ENCODE measurements at regions not wholly inside any gene's neighbourhood (a gene's known extent, or its start where the extent isn't known, plus 50 kb on each side); places are given as distances from the start of the nearest gene placed in this dataset.

GRCh38 chr20:47944682-47945081 lies 159.4 kb upstream of the SULF2 start:
- Histone ChIP-seq H3K4me1 (replicated peaks in 1 of 2) (peaks cover 24 to 29% of the 10 kb centered on the region in 2 donors), H3K27ac (peak overlapping the region in 1 of 2 donors; percentile 33), H3K4me3 (no peak overlapping the region)
- ATAC-seq (replicated peaks in 6 of 8) = peak in 5 of 8 experiments; percentile 11 to 69 (median 55)
- in situ Hi-C loops (cut with MboI; ENCODE audit: low pct_unique_long_range_greater_than_20kb in 2 of 9, low sequenced_read_pairs in 9 of 9, unreplicated experiment in 9 of 9) = no loop called here
- WGBS, 10 experiments = 52 to 90% (median 72%) methylated on average over 2 to 6 of the region's 6 CpGs; no CpG with 5 or more reads in 1 of the 10 experiments

GRCh38 chr20:47941869-47942268 lies 156.6 kb upstream of the SULF2 start:
- in situ Hi-C loops (cut with MboI; ENCODE audit: low pct_unique_long_range_greater_than_20kb in 2 of 9, low sequenced_read_pairs in 9 of 9, unreplicated experiment in 9 of 9) = no loop called here
- peaks cover 19 to 24% of the 10 kb centered on the region in 2 donors for H3K4me1 ChIP-seq (replicated peaks in 1 of 2)
- WGBS, 10 experiments = 60 to 100% (median 100%) methylated on average over 1 of the region's 2 CpGs; no CpG with 5 or more reads in 6 of the 10 experiments
- H3K27ac ChIP-seq = no peak overlapping the region
- no peak for ATAC-seq (replicated peaks in 6 of 8)
- H3K4me3 ChIP-seq = no peak overlapping the region

GRCh38 chr20:47940101-47940813 lies 155.0 kb upstream of the SULF2 start:
- in situ Hi-C loops (cut with MboI; ENCODE audit: low pct_unique_long_range_greater_than_20kb in 2 of 9, low sequenced_read_pairs in 9 of 9, unreplicated experiment in 9 of 9) = no loop called here
- WGBS, 10 experiments = 35 to 100% (median 88%) methylated on average over 1 to 6 of the region's 8 CpGs; no CpG with 5 or more reads in 2 of the 10 experiments
- peaks cover 23 to 36% of the 10 kb centered on the region in 2 donors for H3K4me1 ChIP-seq (replicated peaks in 1 of 2)
- H3K27ac ChIP-seq = no peak overlapping the region
- peak in 2 of 8 experiments; percentile 32 to 65 for ATAC-seq (replicated peaks in 6 of 8)
- H3K4me3 ChIP-seq = no peak overlapping the region

GRCh38 chr20:47936612-47937011 lies 151.3 kb upstream of the SULF2 start:
- WGBS, 10 experiments = 18 to 70% (median 60%) methylated on average over 1 to 6 of the region's 6 CpGs; no CpG with 5 or more reads in 1 of the 10 experiments
- no peak overlapping the region for H3K27ac ChIP-seq
- ATAC-seq (replicated peaks in 6 of 8) = no peak
- H3K4me1 ChIP-seq (replicated peaks in 1 of 2) = peaks cover 9 to 21% of the 10 kb centered on the region in 2 donors
- H3K4me3 ChIP-seq = no peak overlapping the region
- in situ Hi-C loops (cut with MboI; ENCODE audit: low pct_unique_long_range_greater_than_20kb in 2 of 9, low sequenced_read_pairs in 9 of 9, unreplicated experiment in 9 of 9) = no loop called here

GRCh38 chr20:47934761-47935160 lies 149.5 kb upstream of the SULF2 start:
- H3K27ac ChIP-seq = no peak overlapping the region
- ATAC-seq (replicated peaks in 6 of 8) = no peak
- 28 to 100% (median 87%) methylated on average over 1 to 5 of the region's 5 CpGs; no CpG with 5 or more reads in 1 of the 10 experiments for WGBS, 10 experiments
- H3K4me3 ChIP-seq = no peak overlapping the region
- in situ Hi-C loops (cut with MboI; ENCODE audit: low pct_unique_long_range_greater_than_20kb in 2 of 9, low sequenced_read_pairs in 9 of 9, unreplicated experiment in 9 of 9) = no loop called here
- H3K4me1 ChIP-seq (replicated peaks in 1 of 2) = peaks cover 8 to 16% of the 10 kb centered on the region in 2 donors

GRCh38 chr20:47931443-47931842 lies 146.2 kb upstream of the SULF2 start:
- in situ Hi-C loops (cut with MboI; ENCODE audit: low pct_unique_long_range_greater_than_20kb in 2 of 9, low sequenced_read_pairs in 9 of 9, unreplicated experiment in 9 of 9) = no loop called here
- ATAC-seq (replicated peaks in 6 of 8) = no peak
- WGBS, 10 experiments = 81 to 100% (median 92%) methylated on average over 1 to 7 of the region's 7 CpGs; no CpG with 5 or more reads in 1 of the 10 experiments
- no peak overlapping the region for H3K4me3 ChIP-seq
- H3K27ac ChIP-seq = no peak overlapping the region
- H3K4me1 ChIP-seq (replicated peaks in 1 of 2) = peaks cover 6 to 11% of the 10 kb centered on the region in 2 donors

- WGBS, 10 experiments = 86 to 100% (median 92%) methylated on average over 1 to 2 of the region's 2 CpGs; no CpG with 5 or more reads in 4 of the 10 experiments
- Histone ChIP-seq H3K4me1 (replicated peaks in 1 of 2) (peaks cover 6 to 7% of the 10 kb centered on the region in 2 donors), H3K4me3 (no peak overlapping the region), H3K27ac (no peak overlapping the region)
- in situ Hi-C loops (cut with MboI; ENCODE audit: low pct_unique_long_range_greater_than_20kb in 2 of 9, low sequenced_read_pairs in 9 of 9, unreplicated experiment in 9 of 9) = no loop called here
- no peak for ATAC-seq (replicated peaks in 6 of 8)
Observed at GRCh38 chr20:47931002-47931401, 145.7 kb upstream of the SULF2 start.

- H3K27ac ChIP-seq = no peak overlapping the region
- WGBS, 10 experiments = 7 to 66% (median 44%) methylated on average over 1 to 6 of the region's 6 CpGs; no CpG with 5 or more reads in 1 of the 10 experiments
- in situ Hi-C loops (cut with MboI; ENCODE audit: low pct_unique_long_range_greater_than_20kb in 2 of 9, low sequenced_read_pairs in 9 of 9, unreplicated experiment in 9 of 9) = no loop called here
- no peak overlapping the region for H3K4me3 ChIP-seq
- ATAC-seq (replicated peaks in 6 of 8) = peak in 7 of 8 experiments; percentile 35 to 88 (median 42)
- peaks cover 3 to 6% of the 10 kb centered on the region in 2 donors for H3K4me1 ChIP-seq (replicated peaks in 1 of 2)
Observed at GRCh38 chr20:47929368-47930115, 144.3 kb upstream of the SULF2 start.

GRCh38 chr20:47927944-47928343 lies 142.7 kb upstream of the SULF2 start:
- peak in 3 of 8 experiments; percentile 13 to 21 (median 14) for ATAC-seq (replicated peaks in 6 of 8)
- H3K27ac ChIP-seq = no peak overlapping the region
- no peak overlapping the region for H3K4me3 ChIP-seq
- H3K4me1 ChIP-seq (replicated peaks in 1 of 2) = peaks cover 2 to 6% of the 10 kb centered on the region in 2 donors
- in situ Hi-C loops (cut with MboI; ENCODE audit: low pct_unique_long_range_greater_than_20kb in 2 of 9, low sequenced_read_pairs in 9 of 9, unreplicated experiment in 9 of 9) = no loop called here

- peak in 7 of 8 experiments; percentile 63 to 88 (median 84) for ATAC-seq (replicated peaks in 6 of 8)
- H3K4me1 ChIP-seq (replicated peaks in 1 of 2) = peaks cover 6 to 7% of the 10 kb centered on the region in 2 donors
- H3K4me3 ChIP-seq = no peak overlapping the region
- in situ Hi-C loops (cut with MboI; ENCODE audit: low pct_unique_long_range_greater_than_20kb in 2 of 9, low sequenced_read_pairs in 9 of 9, unreplicated experiment in 9 of 9) = no loop called here
- WGBS, 10 experiments = 50 to 100% (median 86%) methylated on average over 1 to 5 of the region's 5 CpGs; no CpG with 5 or more reads in 6 of the 10 experiments
- no peak overlapping the region for H3K27ac ChIP-seq
Observed at GRCh38 chr20:47927385-47927851, 142.1 kb upstream of the SULF2 start.

- ATAC-seq (replicated peaks in 6 of 8) = peak in 2 of 8 experiments; percentile 2 to 38
- no peak overlapping the region for H3K27ac ChIP-seq
- WGBS, 10 experiments = 70 to 100% (median 90%) methylated on average over 1 to 4 of the region's 4 CpGs; no CpG with 5 or more reads in 1 of the 10 experiments
- H3K4me3 ChIP-seq = no peak overlapping the region
- peaks cover 11 to 14% of the 10 kb centered on the region in 2 donors for H3K4me1 ChIP-seq (replicated peaks in 1 of 2)
- in situ Hi-C loops (cut with MboI; ENCODE audit: low pct_unique_long_range_greater_than_20kb in 2 of 9, low sequenced_read_pairs in 9 of 9, unreplicated experiment in 9 of 9) = no loop called here
Observed at GRCh38 chr20:47926731-47927130, 141.4 kb upstream of the SULF2 start.

- WGBS, 10 experiments = 25 to 82% (median 64%) methylated on average over 2 to 3 of the region's 3 CpGs; no CpG with 5 or more reads in 3 of the 10 experiments
- no peak overlapping the region for H3K27ac ChIP-seq
- in situ Hi-C loops (cut with MboI; ENCODE audit: low pct_unique_long_range_greater_than_20kb in 2 of 9, low sequenced_read_pairs in 9 of 9, unreplicated experiment in 9 of 9) = no loop called here
- ATAC-seq (replicated peaks in 6 of 8) = no peak
- no peak overlapping the region for H3K4me3 ChIP-seq
- H3K4me1 ChIP-seq (replicated peaks in 1 of 2) = peaks cover 18 to 23% of the 10 kb centered on the region in 2 donors
Observed at GRCh38 chr20:47925593-47925992, 140.3 kb upstream of the SULF2 start.

GRCh38 chr20:47922269-47922668 lies 137.0 kb upstream of the SULF2 start:
- Histone ChIP-seq H3K4me1 (replicated peaks in 1 of 2) (peaks cover 12 to 23% of the 10 kb centered on the region in 2 donors), H3K27ac (no peak overlapping the region), H3K4me3 (no peak overlapping the region)
- peak in 3 of 8 experiments; percentile 33 to 62 (median 51) for ATAC-seq (replicated peaks in 6 of 8)
- in situ Hi-C loops (cut with MboI; ENCODE audit: low pct_unique_long_range_greater_than_20kb in 2 of 9, low sequenced_read_pairs in 9 of 9, unreplicated experiment in 9 of 9) = no loop called here
- WGBS, 10 experiments = 0 to 96% (median 56%) methylated on average over 1 to 4 of the region's 4 CpGs; no CpG with 5 or more reads in 2 of the 10 experiments

All from motor neuron (in vitro differentiated cells).